GM21390 (cell line): ENCODE measurements at regions not wholly inside any gene's neighbourhood (a gene's known extent, or its start where the extent isn't known, plus 50 kb on each side); places are given as distances from the start of the nearest gene placed in this dataset.

Source experiments
- ATAC-seq: cut with Tn5 transposase; IDR thresholded peaks from one replicate; pipeline ENCODE4 v1.9.1; 2021; ENCODE audit not compliant: unreplicated experiment

GRCh38 chr2:65550246-65550645 is 117.8 kb upstream of the SPRED2 start:
- no peak for ATAC-seq

- ATAC-seq: no peak
These were observed 117.2 kb upstream of the SPRED2 start for GRCh38 chr2:65549631-65550030.

GRCh38 chr2:65549257-65549627 is 116.8 kb upstream of the SPRED2 start:
- no peak for ATAC-seq

- no peak for ATAC-seq
These were observed 116.3 kb upstream of the SPRED2 start for GRCh38 chr2:65548576-65549256.

- ATAC-seq: no peak
These were observed 115.7 kb upstream of the SPRED2 start for GRCh38 chr2:65548064-65548463.

- ATAC-seq: no peak
These were observed 113.7 kb upstream of the SPRED2 start for GRCh38 chr2:65545837-65546805.

GRCh38 chr2:65541773-65542172 is 109.4 kb upstream of the SPRED2 start:
- ATAC-seq: no peak

- no peak for ATAC-seq
These were observed 107.2 kb upstream of the SPRED2 start for GRCh38 chr2:65539633-65540032.

GRCh38 chr2:65537651-65538385 is 105.4 kb upstream of the SPRED2 start:
- ATAC-seq: no peak

GRCh38 chr2:65536596-65536995 is 104.2 kb upstream of the SPRED2 start:
- peak; percentile 93 for ATAC-seq

- ATAC-seq: no peak
These were observed 100.5 kb upstream of the SPRED2 start for GRCh38 chr2:65532937-65533336.

- no peak for ATAC-seq
These were observed 99.9 kb upstream of the SPRED2 start for GRCh38 chr2:65532326-65532725.

GRCh38 chr2:65530547-65531320 is 98.3 kb upstream of the SPRED2 start:
- no peak for ATAC-seq

GRCh38 chr2:65529419-65529818 is 97.0 kb upstream of the SPRED2 start:
- no peak for ATAC-seq

- ATAC-seq: no peak
These were observed 95.8 kb upstream of the SPRED2 start for GRCh38 chr2:65528241-65528574.

- no peak for ATAC-seq
These were observed 95.2 kb upstream of the SPRED2 start for GRCh38 chr2:65527451-65528240.

GRCh38 chr2:65525616-65526231 is 93.3 kb upstream of the SPRED2 start:
- ATAC-seq: no peak

- ATAC-seq: no peak
These were observed 90.5 kb upstream of the SPRED2 start for GRCh38 chr2:65522922-65523321.

GRCh38 chr2:65518751-65519150 is 86.4 kb upstream of the SPRED2 start:
- ATAC-seq: no peak
